HG02870 (cell line): ENCODE measurements at regions not wholly inside any gene's neighbourhood (a gene's known extent, or its start where the extent isn't known, plus 50 kb on each side); places are given as distances from the start of the nearest gene placed in this dataset.

Source experiments
- ATAC-seq: cut with Tn5 transposase; IDR thresholded peaks from one replicate; pipeline ENCODE4 v1.9.1; 2021; ENCODE audit warnings: mild to moderate bottlenecking, moderate library complexity; ENCODE audit not compliant: unreplicated experiment

DNA sequence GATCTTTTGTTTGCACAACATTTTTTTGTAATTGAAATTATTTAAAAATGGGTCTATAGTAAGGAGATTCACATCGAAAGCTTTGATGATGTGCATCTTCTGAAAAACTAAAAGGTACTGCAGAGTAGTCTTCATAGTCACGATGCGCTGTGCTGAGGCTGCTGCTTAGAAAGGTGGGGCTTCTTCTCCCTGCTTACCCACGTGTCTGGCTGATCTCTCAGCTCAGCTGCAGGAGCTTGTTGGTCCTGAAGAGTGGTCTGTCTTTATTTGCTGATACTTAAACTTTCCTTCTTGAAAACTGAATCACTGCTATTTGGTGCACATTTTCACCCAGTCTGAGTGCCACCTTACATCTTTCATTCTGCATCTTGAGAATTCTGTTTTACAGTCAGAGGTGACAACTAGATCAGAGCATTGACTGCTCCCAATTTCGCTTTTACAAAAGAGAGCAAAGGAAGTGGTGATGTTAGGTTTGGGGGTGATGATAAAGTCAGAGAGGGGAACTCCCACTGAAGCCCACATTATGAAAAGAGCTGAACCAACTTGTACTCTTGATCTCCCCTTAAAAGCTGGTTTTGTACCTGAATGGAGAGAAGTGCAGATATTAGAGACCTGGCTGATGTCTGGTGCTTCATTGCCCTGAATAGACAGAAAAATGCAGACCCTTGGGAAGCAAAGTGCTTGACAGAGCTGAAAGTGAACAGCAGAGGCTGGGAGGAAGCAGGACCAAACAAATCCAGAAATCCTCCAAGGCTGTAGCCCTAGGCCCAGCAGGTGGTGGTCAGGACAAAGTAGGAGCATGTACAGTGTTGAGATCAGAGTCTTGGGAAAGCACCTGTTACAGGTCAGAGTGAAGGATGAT is 984.5 kb downstream of the TSN start:
- no peak for ATAC-seq

DNA sequence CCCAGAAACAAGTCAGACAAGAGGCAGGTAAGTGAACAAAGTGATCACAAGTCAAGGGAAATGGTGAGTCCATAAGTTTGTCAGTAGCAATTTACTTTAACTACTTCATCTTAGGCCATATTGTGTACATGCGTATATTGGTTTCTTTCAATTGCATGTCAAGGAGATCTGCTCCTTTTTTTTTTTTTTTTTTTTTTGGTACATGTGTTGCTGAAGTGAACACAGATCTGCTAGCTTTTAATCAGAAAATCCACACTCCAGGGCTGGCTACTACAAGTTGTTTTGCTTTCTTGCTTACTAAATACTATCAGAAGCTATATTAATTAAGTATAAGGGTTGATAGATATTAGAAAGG is 985.1 kb downstream of the TSN start:
- no peak for ATAC-seq

DNA sequence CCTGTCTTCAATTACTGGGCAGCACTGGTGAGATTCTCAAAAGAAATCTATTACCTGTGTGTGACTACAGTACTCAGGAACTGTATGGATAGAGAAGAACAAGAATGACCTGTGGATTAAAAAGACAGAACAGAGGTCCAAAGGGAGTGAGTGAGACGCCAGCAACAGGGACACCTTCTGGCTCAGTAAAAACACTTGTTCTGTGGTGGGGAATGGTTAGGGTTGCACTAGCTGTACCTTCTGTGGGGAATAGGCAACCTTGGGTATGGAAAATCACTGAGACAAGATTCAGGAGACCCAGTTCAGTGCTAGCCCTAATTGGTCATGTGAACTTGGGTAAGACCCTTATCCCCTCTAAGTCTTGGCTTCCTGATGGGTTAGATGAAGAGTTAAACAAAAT is 986.0 kb downstream of the TSN start:
- ATAC-seq, result no peak

DNA sequence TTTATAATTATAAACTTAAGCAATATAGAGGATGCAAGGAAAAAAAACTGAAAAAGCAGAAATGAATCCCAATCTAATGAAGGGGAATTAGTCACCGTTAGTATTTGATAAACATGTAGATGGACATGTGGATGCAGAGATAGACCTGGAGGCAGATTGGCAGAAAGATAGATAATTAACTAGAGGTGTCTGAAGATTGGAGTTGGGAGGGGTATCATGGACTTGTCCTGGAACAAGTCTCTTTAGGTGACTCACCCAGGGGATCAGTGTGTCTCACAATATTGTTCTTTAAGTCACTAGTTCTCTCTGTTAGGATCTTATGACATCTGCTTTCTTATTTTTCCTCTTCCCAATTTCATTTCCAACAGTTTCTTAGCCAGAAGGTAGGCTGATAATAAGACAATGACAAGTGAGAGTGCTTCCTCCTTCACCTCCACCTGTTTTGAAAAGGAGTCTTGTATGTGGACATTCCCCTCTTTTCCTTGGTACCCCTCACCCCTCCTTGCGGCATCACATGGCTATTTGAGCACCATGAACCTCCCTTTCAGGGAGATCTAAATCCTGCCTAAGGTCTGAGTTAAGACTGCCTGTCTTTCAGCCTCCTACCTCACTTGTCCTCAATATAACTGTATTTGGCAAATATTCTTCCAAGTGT is 987.7 kb downstream of the TSN start:
- ATAC-seq, result no peak

DNA sequence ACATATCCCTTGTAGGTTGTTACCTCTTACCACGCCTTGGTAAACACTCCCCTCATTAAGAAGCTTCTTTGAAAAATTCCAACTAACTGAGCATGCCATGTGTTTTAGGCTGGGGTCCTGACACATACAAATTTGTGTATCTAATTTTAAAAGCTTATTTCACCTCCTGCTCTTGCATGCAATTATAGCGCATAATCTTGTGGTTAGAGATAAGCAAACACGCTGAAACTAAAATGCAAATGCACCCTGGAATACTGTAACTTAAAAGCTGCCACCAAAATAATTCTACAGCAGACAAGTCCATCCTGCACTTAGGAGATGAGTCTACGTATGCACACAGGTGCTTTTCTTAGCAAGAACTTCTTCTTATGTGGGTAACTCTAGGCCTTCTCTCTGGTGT is 990.2 kb downstream of the TSN start:
- no peak for ATAC-seq

DNA sequence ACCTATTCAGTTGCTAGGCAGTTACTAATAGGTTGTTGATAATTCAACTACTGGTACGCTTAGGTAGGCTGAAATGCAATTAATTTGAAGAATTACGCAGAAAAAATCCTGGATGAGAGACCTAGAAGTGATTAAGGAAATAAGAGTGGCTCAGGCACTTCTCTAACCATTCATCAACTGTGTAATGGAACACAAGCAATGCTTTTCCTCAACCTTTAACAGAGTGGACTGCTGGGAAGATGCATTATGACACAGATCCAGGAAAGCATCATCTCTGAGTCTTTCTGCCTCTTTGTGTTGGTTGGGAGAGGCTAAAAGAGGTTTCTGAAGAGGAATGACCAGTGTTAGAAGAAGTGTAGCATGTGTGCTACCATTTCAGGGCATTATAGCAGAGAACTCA is 992.2 kb downstream of the TSN start:
- ATAC-seq, result no peak

DNA sequence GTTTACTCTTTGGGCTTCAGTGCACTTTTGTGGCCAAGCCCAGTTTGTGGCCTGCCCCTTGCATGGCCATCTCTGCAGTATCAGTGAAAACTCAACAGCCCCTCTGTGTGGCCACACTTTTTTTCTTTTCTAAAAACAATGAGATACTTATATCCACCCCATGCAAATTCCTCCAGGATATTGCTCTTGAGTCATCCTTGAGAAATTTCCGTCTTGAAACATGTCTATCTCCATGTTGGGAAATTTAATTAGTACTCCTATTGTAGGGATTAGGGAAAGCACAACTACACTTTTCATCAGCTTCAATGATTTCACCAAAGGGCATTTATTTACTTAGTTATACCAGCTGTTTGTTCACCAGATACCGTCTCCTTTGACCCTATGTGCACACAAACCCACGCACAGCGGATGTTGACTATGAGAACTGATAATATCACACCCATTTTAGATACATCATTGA is 993.1 kb downstream of the TSN start:
- ATAC-seq, result no peak

DNA sequence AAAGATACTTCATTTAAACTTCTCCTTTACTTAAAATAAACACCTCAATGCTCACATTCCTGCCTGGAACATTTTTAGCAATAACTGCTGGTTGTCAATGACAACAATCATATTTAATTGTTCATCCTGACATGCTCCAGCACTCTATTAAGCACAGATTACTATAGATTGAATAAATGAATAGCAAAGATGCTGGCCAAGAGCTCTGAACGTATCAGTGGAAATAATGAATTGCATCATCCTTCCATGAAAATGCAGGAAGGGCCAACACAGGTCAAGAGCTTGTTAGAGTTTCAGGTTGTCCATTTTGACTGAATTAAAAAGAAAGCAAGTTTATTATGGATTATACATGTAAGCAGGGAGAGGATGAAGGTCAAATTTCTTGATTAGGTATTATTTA is 994.0 kb downstream of the TSN start:
- ATAC-seq, result no peak

DNA sequence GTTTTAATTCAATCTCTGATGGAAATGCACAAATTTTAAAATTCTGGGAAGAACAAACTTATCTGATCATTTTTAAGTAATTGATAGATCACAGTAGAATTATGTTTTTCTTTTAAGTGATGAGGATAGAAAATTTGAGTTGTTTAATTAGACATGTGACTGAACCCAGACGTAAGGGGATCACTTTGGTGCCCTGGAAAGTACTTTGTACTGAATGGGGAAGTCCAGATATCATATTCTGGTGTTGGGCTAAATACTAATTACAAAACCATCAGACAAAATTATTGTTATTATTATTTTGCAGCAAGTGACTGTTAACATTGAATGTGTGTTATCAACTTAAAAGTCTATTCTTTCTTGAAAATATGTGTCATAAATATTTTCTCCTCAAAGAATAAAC is 994.6 kb downstream of the TSN start:
- no peak for ATAC-seq

DNA sequence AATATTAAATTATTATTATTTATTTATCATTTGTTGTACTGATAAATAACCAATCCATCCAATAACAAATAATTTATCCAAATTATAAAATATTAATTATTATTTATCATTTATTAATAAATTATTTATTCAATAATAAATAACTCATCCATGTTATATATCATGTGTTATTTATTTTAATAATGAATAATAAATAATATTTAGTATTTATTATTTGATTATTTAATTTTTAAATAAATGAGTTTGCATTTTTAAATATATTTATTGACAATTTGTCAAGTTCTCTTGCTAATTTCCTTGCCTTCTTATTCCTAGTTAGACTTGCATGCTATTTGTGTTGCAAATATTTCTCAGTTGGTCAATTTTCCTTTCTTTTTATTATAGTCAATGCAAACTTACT is 995.4 kb downstream of the TSN start:
- ATAC-seq, result no peak

DNA sequence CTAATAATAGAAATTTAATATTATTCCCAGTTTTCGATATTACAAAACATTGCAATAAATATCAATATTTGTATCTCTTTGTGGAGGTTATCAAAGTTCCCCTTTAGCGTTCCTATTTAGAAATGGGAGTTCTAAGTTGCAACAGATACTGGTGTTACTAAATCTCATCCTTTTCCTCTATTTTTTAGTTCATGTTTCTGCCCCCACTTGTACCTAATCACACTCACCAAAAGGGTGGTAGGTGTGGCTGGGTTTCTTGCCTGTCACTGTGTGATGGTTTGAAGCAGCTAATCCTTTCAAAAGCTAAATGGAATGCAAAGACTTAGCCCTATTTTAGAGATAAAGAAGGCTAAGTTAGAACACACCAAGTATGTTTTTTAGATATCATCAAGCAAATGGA is 997.9 kb downstream of the TSN start:
- ATAC-seq, result no peak

DNA sequence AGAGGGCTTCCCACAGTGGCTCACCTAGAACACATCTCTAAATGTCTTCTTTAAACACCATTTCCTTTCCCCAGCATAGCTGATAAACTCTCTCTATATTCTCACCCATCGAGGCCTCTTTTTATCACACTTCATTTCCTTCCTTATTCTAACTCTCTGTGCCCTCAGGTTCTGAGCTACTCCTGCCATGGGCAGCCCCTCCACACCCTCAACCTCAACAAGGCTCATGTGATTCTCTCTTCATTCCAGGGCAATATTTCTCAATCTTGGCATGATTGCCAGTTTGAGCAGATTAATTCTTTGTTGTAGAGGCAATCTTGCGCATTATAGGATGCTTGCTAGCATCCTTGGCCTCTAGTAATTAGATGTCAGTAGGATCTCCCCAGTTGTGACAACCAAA is 999.1 kb downstream of the TSN start:
- no peak for ATAC-seq

DNA sequence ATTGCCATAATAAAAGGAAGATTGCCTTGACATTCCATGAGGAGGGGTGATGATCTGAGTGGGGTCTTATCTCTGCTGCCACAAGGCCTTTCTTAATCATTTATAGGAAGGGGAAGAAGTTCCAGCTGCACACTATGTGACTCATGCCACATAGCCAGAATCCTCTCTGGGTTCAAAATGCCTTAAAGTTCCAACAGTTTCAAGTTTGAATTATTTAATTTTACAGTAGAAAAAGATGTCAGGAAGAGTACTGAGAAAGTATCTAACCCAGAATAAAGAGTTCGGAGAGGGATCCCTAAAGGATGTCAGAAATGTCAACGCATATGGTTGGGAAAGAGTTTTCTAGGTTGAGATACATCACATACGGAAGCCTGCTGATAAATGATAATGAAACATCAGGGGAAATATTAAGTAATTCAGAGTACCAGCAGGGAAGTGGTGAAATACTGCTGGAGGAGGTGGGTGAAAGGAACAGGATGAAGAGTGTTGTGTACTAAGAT is 999.9 kb downstream of the TSN start:
- ATAC-seq, result no peak

DNA sequence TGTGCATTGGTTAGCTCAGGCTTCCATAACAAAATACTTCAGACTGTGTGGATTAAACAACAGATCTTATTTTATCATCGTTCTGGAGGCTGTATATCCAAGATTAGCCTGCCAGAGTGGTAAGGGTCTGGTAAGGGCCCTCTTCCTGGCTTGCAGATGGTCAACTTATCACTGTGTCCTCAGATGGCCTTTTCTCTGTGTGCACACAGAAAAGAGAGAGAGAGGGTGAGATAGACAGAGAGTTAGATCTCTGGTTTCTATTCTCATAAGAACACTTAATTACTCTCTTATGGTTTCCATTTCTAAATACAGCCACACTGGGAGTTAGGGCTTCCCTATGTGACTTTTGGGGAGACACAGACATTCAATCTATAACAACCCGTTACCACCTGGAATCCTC is 1003.5 kb downstream of the TSN start:
- ATAC-seq, result no peak

DNA sequence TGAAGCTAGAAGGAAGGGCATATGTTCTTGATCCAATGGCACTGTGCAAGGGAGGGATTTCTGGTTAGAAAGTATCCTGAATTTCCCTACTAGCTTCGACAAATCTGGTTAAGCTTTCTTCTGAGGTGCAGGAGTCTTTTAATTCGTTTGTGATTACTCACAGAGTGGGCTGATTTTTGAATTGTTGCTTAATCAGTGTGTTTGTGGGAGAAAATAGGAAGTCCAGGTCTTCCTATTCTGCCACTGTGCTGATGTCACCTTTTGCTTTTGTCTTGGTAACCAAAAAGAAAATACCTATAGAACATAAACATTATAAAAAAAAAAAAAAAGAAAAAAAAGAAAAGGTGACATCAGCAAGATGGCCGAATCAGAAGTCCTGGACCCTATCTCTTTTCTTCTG is 1008.6 kb downstream of the TSN start:
- ATAC-seq, result no peak

DNA sequence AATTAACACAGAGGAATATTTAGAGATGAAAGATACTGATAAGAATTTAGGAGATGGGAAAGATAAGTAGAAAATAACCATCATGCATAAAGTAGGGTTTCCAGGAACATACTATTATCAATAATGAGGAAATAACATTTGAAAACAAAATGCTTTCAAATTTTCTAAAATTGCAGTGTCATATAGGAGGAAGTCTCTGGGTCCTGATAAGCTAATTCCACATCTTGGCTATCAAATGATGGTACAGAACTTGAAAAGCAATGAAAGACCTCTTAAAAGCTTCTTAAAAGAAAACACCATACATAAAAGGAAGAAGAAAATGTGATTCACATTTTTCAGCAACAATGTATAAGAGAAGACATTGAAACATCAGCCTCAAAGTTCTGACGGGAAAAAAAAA is 1024.8 kb downstream of the TSN start:
- ATAC-seq, result no peak

DNA sequence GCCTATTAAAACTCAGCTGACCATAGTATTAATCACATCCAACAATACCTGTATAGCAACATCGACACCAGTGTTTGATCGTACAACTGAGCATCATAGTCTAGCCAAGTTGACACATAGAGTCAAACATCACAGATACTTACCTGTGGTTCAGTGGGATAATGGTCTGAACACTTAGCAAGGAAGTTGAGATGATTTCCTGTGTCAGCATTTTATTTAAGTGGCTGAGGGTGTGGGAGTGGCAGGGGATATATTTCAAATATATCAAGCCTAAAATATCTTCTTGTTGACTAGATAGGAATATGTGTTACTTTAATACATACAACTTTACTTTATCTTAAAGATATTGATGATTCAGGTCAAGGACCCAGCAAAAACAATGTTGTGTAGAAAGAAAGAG is 1038.6 kb downstream of the TSN start:
- ATAC-seq, result no peak

DNA sequence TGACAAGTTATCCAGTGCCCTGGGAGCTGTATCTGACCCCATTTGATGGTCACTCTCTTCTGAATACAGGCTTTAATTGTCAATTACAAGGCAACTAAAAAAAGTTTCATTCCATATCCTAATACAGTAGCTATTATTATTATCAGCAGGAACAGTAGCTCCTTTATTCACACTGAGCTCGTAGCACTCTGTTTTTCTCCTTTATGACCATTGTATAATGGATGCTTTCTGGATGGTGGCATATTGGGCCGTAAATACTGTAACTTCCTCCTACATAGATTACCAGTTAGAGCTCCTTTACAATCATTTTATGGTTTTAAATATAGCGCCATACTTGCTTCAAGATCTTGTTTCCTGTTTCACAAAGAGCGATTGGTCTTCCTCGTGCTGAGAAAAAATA is 1040.3 kb downstream of the TSN start:
- ATAC-seq, result no peak

DNA sequence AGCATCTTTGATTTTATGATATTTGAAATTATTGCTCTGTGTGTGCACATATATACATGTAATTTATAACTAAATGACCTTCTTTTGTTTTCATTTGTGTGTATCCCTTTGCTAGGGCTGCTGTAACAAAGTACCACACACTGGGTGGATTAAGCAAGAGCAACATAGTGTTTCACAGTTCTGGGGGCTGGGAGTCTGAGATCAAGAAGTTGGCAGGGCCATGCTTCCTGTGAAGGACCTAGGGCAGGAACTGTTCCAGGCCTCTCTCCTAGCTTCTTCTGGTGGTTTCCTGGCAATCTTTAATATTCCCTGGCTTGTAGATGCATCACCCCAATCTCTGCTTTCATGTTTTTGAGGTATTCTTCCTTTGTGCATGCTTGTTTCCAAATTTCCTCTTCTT is 1043.9 kb downstream of the TSN start:
- no peak for ATAC-seq

DNA sequence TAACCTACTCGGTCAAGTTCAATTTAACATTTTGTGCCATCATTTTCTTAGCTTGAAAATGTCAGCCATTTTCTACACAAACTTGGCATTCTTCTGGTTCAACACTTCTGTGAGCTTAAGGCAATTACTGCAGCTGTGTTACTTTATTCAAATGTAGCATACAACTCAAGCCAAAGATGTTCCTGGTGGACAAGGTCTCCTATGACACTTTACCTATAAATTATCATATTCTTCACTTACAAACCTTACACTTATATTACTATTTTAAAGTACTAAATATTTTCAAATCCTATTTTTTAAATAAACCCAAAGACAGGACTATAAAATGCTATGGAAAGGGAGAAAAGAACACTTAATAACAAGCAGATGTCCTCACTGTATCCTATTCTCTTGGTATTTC is 1045.3 kb downstream of the TSN start:
- ATAC-seq, result no peak

DNA sequence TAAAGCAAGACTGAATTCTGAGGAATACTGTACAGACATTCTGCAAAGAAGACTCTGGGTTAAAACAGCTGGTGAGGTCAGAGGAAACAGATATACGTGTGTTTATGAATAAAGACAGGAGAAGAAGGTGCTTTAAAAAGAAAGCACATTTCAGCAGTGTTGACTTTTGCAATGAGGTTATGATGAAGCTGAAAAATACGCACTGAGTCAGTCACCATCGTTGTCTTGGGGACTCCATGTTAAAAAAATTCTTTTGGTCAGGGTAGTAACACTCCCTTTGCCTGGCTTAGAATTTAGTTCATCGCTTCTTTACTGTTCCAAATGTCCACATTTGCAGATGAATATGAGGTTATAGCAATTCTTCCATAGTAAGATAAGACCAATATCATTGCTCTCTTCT is 1049.0 kb downstream of the TSN start:
- no peak for ATAC-seq

DNA sequence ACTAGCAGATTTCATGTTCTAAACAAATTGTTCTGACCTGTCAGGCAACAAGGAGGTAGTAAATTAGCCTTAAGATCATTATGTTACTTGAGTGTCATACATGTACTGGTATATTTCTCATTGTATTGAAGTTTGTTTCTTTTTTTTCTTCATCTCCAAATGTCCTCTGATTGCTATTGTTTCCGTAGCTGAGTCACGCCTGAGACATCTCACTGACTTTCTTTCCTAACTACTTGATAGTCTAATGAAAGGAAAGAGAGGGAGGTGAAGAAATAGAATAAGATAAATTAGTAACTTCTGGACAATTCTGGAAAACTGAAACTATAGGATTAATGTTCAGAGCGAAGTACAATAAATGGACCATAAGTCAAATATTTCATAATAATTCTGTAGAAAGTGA is 1049.9 kb downstream of the TSN start:
- no peak for ATAC-seq
